ENCODE measurements at regions not wholly inside any gene's neighbourhood (a gene's known extent, or its start where the extent isn't known, plus 50 kb on each side); places are given as distances from the start of the nearest gene placed in this dataset.

GRCh38 chr9:11713077-11713476, 980.1 kb upstream of the TYRP1 start:
- DNase-seq (ENCODE audit: low read depth, low spot score): no peak

GRCh38 chr9:11722957-11723356, 970.2 kb upstream of the TYRP1 start:
- no peak for DNase-seq (ENCODE audit: low read depth, low spot score)

GRCh38 chr9:11726659-11727058, 966.5 kb upstream of the TYRP1 start:
- DNase-seq (ENCODE audit: low read depth, low spot score): no peak

- DNase-seq (ENCODE audit: low read depth, low spot score): no peak
These were observed 957.8 kb upstream of the TYRP1 start for GRCh38 chr9:11735391-11735790.

GRCh38 chr9:11742471-11742870, 950.7 kb upstream of the TYRP1 start:
- DNase-seq (ENCODE audit: low read depth, low spot score): no peak

- DNase-seq (ENCODE audit: low read depth, low spot score): no peak
These were observed 949.8 kb upstream of the TYRP1 start for GRCh38 chr9:11743356-11743755.

GRCh38 chr9:11749396-11749795, 943.8 kb upstream of the TYRP1 start:
- no peak for DNase-seq (ENCODE audit: low read depth, low spot score)

- DNase-seq (ENCODE audit: low read depth, low spot score): no peak
These were observed 937.2 kb upstream of the TYRP1 start for GRCh38 chr9:11755951-11756350.

GRCh38 chr9:11757408-11757807, 935.8 kb upstream of the TYRP1 start:
- no peak for DNase-seq (ENCODE audit: low read depth, low spot score)

GRCh38 chr9:11758016-11758415, 935.2 kb upstream of the TYRP1 start:
- DNase-seq (ENCODE audit: low read depth, low spot score): no peak

- no peak for DNase-seq (ENCODE audit: low read depth, low spot score)
These were observed 913.2 kb upstream of the TYRP1 start for GRCh38 chr9:11779971-11780370.

- no peak for DNase-seq (ENCODE audit: low read depth, low spot score)
These were observed 900.3 kb upstream of the TYRP1 start for GRCh38 chr9:11792870-11793269.

- no peak for DNase-seq (ENCODE audit: low read depth, low spot score)
These were observed 898.2 kb upstream of the TYRP1 start for GRCh38 chr9:11794984-11795383.

GRCh38 chr9:11805969-11806368, 887.2 kb upstream of the TYRP1 start:
- DNase-seq (ENCODE audit: low read depth, low spot score): no peak

GRCh38 chr9:11821306-11821975, 871.7 kb upstream of the TYRP1 start:
- DNase-seq (ENCODE audit: low read depth, low spot score): no peak

GRCh38 chr9:11828201-11828600, 865.0 kb upstream of the TYRP1 start:
- no peak for DNase-seq (ENCODE audit: low read depth, low spot score)

GRCh38 chr9:11833056-11833455, 860.1 kb upstream of the TYRP1 start:
- DNase-seq (ENCODE audit: low read depth, low spot score): no peak

GRCh38 chr9:11868795-11869194, 824.4 kb upstream of the TYRP1 start:
- DNase-seq (ENCODE audit: low read depth, low spot score): no peak

GRCh38 chr9:11871852-11872251, 821.3 kb upstream of the TYRP1 start:
- DNase-seq (ENCODE audit: low read depth, low spot score): no peak

GRCh38 chr9:11872471-11872870, 820.7 kb upstream of the TYRP1 start:
- no peak for DNase-seq (ENCODE audit: low read depth, low spot score)

- no peak for DNase-seq (ENCODE audit: low read depth, low spot score)
These were observed 818.8 kb upstream of the TYRP1 start for GRCh38 chr9:11874414-11874813.

GRCh38 chr9:11892401-11892800, 800.8 kb upstream of the TYRP1 start:
- DNase-seq (ENCODE audit: low read depth, low spot score): no peak

- peak; percentile 45 for DNase-seq (ENCODE audit: low read depth, low spot score)
These were observed 799.9 kb upstream of the TYRP1 start for GRCh38 chr9:11893331-11893730.

- DNase-seq (ENCODE audit: low read depth, low spot score): no peak
These were observed 799.0 kb upstream of the TYRP1 start for GRCh38 chr9:11894136-11894535.
